Activated CD4-positive, alpha-beta T cell treated with anti-CD3 and anti-CD28 coated beads, Interleukin-10, Interleukin-2, amounts not matched to agents 100 ng/mL and 50 ng/mL, durations not matched to agents 16 hours and 8 hours (primary cell): ENCODE measurements at regions not wholly inside any gene's neighbourhood (a gene's known extent, or its start where the extent isn't known, plus 50 kb on each side); places are given as distances from the start of the nearest gene placed in this dataset.

Experiments used
- DNase-seq: peaks from one replicate; pipeline ENCODE4 v3.0.0-alpha.2; 2020

DNA sequence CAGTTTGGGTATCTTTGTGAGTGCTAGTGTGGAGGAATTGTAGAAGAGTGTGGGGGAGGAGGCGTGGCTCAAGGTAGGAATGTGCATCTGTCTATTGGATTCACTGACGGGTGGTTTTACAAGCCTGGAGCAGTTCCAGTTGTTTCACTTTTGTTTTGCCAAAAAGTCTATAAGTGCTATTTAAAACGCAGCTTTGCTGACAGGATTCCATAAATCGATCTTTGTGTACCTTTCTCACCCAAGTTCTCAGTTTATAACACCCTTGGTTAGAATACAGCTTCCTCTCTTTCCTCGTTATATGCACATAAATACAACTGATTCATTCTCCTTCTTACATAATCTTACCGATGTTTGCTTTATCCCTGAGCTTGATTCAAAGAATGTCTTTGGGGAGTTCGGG is 123.2 kb upstream of the UBE2E2 start:
- DNase-seq = no peak

- no peak for DNase-seq
Measured at GRCh38 chr3:23083701-23084100, 119.4 kb upstream of the UBE2E2 start.

DNA sequence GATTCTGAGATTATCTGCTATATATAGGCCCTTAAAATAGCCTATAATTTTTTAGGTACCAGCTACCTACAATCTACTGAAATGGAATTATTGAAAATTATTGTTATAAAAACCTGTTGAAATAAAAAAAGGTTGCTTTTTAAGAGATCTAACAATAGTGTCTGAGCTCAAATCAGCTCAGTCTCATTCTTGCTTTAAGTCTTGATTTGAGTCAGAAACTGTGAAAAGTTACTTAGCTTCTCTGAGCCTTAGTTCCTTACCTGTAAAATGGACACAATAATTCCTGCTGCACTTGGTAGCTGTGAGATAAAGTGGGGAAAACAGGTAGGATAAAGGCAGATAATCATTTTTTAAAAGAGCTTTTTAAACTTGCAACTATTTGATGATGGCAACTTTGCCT is 118.8 kb upstream of the UBE2E2 start:
- no peak for DNase-seq

GRCh38 chr3:23085261-23085660 is 117.9 kb upstream of the UBE2E2 start:
- DNase-seq = no peak

DNA sequence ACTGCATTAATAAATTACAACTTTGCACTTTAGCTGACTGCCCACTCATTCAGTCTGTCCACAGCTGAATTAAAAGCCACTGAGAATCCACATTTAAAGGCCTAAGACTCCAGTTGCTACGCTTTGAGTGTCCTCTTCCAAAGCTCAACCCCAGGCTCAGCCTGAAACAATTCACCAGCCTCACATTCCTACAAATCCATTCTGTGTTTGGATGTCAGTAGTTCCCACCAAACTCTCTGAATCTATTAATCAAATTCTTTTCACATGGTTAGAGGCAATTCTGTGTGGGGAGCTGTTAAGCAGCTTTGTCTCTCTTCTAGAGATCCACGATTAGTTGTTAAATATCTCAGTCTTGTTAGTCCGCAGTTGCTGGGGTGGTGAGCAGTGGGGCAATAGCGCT is 116.8 kb upstream of the UBE2E2 start:
- DNase-seq = no peak

DNA sequence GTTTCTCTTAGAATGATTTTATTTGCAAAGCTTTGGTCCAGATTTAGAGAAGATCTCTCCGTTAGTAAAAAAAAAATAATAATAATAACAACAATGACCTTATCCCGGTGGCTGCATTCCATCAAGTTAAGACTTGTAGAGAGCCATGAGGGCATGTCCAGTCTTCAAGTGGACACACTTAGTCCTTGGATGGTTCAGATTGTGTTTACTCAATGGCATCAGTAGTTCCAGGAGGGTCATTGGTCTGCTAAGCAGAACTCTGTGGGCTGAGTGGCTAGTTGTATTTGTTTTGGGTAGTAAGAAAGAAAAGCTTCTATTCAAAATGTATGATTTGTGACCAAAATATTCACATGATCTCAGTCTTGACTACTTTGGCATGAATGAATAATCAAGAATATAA is 116.3 kb upstream of the UBE2E2 start:
- no peak for DNase-seq

- no peak for DNase-seq
Measured at GRCh38 chr3:23094412-23094811, 108.7 kb upstream of the UBE2E2 start.

DNA sequence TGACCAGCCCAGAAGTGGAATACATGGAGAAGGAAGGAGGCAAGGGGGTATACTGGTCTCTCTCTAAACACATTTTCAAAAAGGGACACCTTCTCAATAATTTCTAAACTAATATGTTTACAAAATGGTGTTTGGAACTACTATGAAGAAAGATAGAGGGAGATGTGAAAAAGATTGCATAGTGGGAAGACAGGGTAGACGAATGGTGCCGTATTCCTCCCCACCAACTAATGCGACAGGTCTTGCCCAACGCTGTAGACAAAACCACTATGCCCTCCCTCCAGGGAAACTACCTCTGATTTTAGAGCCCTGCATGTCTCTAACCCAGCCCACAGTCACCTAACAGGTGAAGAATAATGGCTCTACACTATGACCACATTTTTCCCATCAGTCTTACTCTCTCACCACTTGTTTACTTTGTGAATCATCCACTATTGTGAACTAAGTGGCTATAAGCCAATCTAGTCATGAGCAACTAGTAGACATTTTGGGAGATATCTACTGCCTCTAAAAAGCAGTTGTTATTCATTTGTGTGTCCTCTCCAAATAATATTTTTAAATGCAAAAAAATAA is 108.2 kb upstream of the UBE2E2 start:
- no peak for DNase-seq

GRCh38 chr3:23096041-23096440 is 107.1 kb upstream of the UBE2E2 start:
- no peak for DNase-seq

GRCh38 chr3:23099021-23099420 is 104.1 kb upstream of the UBE2E2 start:
- no peak for DNase-seq

GRCh38 chr3:23099677-23100076 is 103.5 kb upstream of the UBE2E2 start:
- DNase-seq = no peak

GRCh38 chr3:23100106-23100505 is 103.0 kb upstream of the UBE2E2 start:
- DNase-seq = no peak

DNA sequence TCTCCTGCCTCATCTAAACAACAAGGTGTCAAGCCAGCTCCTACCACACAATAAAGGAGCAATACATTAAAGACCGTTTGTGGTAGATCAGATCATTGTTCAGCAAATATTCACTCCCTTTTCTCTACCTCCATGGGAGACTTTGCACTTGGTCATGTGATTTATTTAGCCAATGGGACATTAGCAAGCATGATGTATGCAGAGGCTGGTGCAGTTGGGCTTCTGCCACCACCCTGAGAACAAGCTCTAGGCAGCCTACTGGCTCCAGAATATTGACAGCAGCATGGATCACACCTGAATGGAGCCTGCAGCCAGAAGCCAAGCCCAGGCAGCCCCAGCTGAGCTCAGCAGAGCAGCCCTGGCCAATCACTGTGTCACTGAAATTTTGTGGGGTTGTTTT is 99.4 kb upstream of the UBE2E2 start:
- no peak for DNase-seq

DNA sequence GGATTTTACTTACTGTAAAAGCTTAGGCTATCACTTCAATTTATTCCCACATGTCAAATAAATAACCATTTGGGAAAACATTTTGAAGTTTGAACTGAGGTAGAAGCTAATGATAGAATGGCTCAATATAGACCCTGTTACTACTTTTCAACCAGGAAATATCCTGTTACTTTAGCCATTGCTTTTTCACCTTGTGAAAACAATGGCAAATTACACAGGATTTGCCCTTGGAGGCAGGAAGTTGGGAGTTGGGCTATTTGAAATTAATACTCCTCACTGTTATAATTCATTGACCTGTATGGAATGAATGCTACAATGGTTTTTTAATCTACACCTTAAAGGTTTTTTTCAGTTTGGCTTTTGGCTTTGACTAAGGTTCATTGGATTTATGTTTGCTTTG is 98.1 kb upstream of the UBE2E2 start:
- DNase-seq = no peak

- no peak for DNase-seq
Measured at GRCh38 chr3:23106666-23107065, 96.5 kb upstream of the UBE2E2 start.

- DNase-seq = no peak
Measured at GRCh38 chr3:23107221-23107620, 95.9 kb upstream of the UBE2E2 start.

- no peak for DNase-seq
Measured at GRCh38 chr3:23108451-23109057, 94.6 kb upstream of the UBE2E2 start.

- DNase-seq = no peak
Measured at GRCh38 chr3:23111286-23111685, 91.8 kb upstream of the UBE2E2 start.

GRCh38 chr3:23111797-23112196 is 91.3 kb upstream of the UBE2E2 start:
- DNase-seq = no peak

DNA sequence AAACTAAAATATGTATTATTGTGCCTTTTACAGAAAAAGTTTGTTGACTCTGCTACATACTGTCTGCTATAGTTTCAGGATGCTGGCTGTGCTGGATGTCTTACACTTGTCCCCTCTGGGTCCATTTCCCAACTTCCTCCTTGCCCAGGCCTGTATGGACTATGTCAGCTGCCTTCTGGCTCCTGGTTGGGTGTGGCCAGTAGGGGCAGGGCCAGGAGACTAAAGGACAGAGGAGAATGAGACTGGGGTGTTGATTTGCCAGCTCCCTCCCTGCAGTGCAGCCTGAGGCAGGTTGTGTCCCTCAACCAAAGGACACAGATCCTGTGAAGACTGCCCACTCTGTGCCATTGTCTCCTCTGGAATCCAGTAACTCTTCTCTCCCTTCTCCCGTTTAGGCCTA is 90.6 kb upstream of the UBE2E2 start:
- DNase-seq = no peak

- DNase-seq = peak; percentile 1
Measured at GRCh38 chr3:23113455-23114171, 89.5 kb upstream of the UBE2E2 start.

GRCh38 chr3:23114432-23114831 is 88.7 kb upstream of the UBE2E2 start:
- no peak for DNase-seq

DNA sequence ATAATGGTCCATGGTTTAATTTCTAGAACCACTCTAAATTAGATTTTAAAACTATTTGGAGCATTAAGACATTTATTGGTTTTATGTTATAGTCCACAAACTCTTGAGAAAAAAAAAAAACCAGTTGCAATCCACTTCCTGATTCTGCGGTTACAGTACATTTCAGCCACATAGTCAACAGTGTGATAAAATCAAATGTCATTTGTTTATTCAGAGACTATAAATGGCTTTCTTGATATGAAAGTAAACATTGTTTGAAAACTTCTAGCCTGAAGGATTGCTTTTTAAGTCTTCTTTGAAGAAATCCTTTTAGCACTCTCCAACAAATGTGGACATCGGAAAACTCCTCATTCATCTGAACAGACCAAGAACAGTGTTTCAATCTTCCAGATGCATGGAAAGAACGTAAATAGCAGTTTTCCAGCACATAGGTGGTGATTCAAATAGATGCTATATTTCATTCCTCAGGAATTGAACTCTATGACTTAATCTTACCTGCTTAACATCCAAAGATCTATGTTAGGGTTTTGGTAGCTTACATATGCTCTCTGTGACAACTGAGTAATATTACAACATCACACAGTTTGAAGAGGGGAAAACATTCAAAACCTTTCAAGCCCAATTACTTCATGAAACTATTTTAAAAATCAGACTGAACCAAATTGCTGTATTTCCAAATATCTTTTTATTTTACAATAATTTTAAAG is 87.8 kb upstream of the UBE2E2 start:
- DNase-seq = no peak
